Keratinocyte (primary cell): ENCODE measurements at regions not wholly inside any gene's neighbourhood (a gene's known extent, or its start where the extent isn't known, plus 50 kb on each side); places are given as distances from the start of the nearest gene placed in this dataset.

Experiments
- DNase-seq: peaks from one replicate; pipeline ENCODE4 v3.0.0-alpha.2; 2011; ENCODE audit warnings: low read depth, missing footprints, low spot score
- FAIRE-seq: peaks from 2 replicates; lab custom pipeline; 2011; peaks lifted over from hg19 to GRCh38; lab: Jason Lieb, UNC
- H2AFZ ChIP-seq: 2 replicates; pipeline ENCODE4 v1.6.0; 2012; ENCODE audit warnings: low read length, control low read depth, inconsistent platforms; ENCODE audit not compliant: control insufficient read depth
- H3K27ac ChIP-seq: 2 replicates; pipeline ENCODE4 v1.5.1; 2011; ENCODE audit warnings: low read length; ENCODE audit not compliant: control insufficient read depth, insufficient read depth
- H3K27me3 ChIP-seq: 3 replicates; pipeline ENCODE4 v1.6.0; 2011; ENCODE audit warnings: low read length; ENCODE audit not compliant: control insufficient read depth, insufficient read depth; ENCODE audit errors: extremely low read depth
- H3K36me3 ChIP-seq, 2 experiments: 2 replicates in 1 of 2; 3 replicates in 1 of 2; pipeline ENCODE4 v1.5.1; 2011; ENCODE audit warnings: low read length in 2 of 2, mild to moderate bottlenecking in 1 of 2; ENCODE audit not compliant: control insufficient read depth in 2 of 2, insufficient read depth in 2 of 2; ENCODE audit errors: extremely low read depth in 1 of 2
- H3K4me1 ChIP-seq: 3 replicates; pipeline ENCODE4 v1.5.1; 2011; ENCODE audit warnings: low read length; ENCODE audit not compliant: control insufficient read depth, insufficient read depth; ENCODE audit errors: extremely low read depth
- H3K4me2 ChIP-seq: 3 replicates; pipeline ENCODE4 v1.6.0; 2011; ENCODE audit warnings: low read depth, low read length; ENCODE audit not compliant: control insufficient read depth, insufficient read depth; ENCODE audit errors: extremely low read depth
- H3K4me3 ChIP-seq, 3 experiments: fragments of 200-600 bp in 1 of 3; sonication (generic) in 1 of 3; 2 replicates in 2 of 3; 3 replicates in 1 of 3; pipeline ENCODE4 v1.5.1; 2011 to 2016; ENCODE audit warnings: low read length in 3 of 3, mild to moderate bottlenecking in 3 of 3, control low read depth in 2 of 3, inconsistent platforms in 1 of 3, low read depth in 1 of 3, mixed read lengths in 1 of 3, mixed run types in 1 of 3, moderate library complexity in 1 of 3; ENCODE audit not compliant: control insufficient read depth in 2 of 3, insufficient read depth in 2 of 3; ENCODE audit errors: extremely low read depth in 1 of 3
- H3K79me2 ChIP-seq: 2 replicates; pipeline ENCODE4 v1.6.0; 2012; ENCODE audit warnings: low read length; ENCODE audit not compliant: control insufficient read depth, insufficient read depth
- H3K9ac ChIP-seq: 3 replicates; pipeline ENCODE4 v1.6.0; 2011; ENCODE audit warnings: low read length; ENCODE audit not compliant: control insufficient read depth, insufficient read depth; ENCODE audit errors: extremely low read depth
- H3K9me1 ChIP-seq: 3 replicates; pipeline ENCODE4 v1.6.0; 2011; ENCODE audit warnings: low read length; ENCODE audit not compliant: control insufficient read depth, insufficient read depth; ENCODE audit errors: extremely low read depth
- H3K9me3 ChIP-seq: 2 replicates; pipeline ENCODE4 v1.5.1; 2012; ENCODE audit warnings: low read depth, low read length; ENCODE audit not compliant: control insufficient read depth
- H4K20me1 ChIP-seq: 3 replicates; pipeline ENCODE4 v1.6.0; 2011; ENCODE audit warnings: low read length; ENCODE audit not compliant: control insufficient read depth, insufficient read depth; ENCODE audit errors: extremely low read depth
- EZH2 ChIP-seq: IDR thresholded peaks from one replicate; pipeline ENCODE4 v1.6.1; 2012; ENCODE audit warnings: inconsistent platforms, mild to moderate bottlenecking, low read length, moderate library complexity
- dilution Hi-C: fragments of 300-500 bp; cut with MboI; formaldehyde crosslinking; loops from one replicate; pipeline ENCODE4 v1.7.0; 2020; ENCODE audit warnings: low sequenced_read_pairs; ENCODE audit not compliant: extremely low pct_ligation_motif_present
- TF ChIP-seq, protein P1 (sequence below), 3 experiments: IDR thresholded peaks in 1 of 3; conservative IDR thresholded peaks in 1 of 3; optimal IDR thresholded peaks in 1 of 3; 2 replicates in 2 of 3; 3 replicates in 1 of 3; pipeline versions ENCODE3 to v1.5.1; 2011; ENCODE audit warnings: low read length in 3 of 3, mild to moderate bottlenecking in 3 of 3, moderate library complexity in 2 of 3, control low read depth in 1 of 3, inconsistent platforms in 1 of 3; ENCODE audit not compliant: insufficient read depth in 2 of 3; ENCODE audit errors: extremely low read depth in 1 of 3

DNA sequence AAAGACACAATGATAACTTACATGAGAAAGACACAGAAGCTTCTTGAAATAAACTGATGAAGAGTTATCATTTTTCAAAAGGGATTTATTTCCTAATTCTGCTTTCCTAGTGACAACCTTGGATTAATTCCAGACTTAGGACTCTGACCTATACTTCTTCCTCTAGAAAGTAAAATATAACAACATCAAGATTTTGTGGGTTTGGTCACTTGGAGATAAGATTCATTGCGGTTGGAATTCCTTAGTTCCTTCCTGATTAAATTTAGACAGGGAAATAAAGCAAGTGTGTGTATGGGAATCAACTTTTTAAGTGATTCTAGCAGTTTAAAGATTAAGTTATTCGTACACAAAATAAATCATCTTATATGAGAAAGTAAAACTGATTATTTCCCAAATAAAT, 208.4 kb upstream of the CCDC150 start:
- DNase-seq, result no peak
- no peak for FAIRE-seq
- no peaks in the 10 kb centered on the region for H4K20me1 ChIP-seq
- H3K79me2 ChIP-seq, result no peaks in the 10 kb centered on the region
- no peaks in the 10 kb centered on the region for H3K27me3 ChIP-seq
- no peaks in the 10 kb centered on the region for H3K9me3 ChIP-seq
- TF ChIP-seq EZH2, result no peak
- TF ChIP-seq, protein P1, sequence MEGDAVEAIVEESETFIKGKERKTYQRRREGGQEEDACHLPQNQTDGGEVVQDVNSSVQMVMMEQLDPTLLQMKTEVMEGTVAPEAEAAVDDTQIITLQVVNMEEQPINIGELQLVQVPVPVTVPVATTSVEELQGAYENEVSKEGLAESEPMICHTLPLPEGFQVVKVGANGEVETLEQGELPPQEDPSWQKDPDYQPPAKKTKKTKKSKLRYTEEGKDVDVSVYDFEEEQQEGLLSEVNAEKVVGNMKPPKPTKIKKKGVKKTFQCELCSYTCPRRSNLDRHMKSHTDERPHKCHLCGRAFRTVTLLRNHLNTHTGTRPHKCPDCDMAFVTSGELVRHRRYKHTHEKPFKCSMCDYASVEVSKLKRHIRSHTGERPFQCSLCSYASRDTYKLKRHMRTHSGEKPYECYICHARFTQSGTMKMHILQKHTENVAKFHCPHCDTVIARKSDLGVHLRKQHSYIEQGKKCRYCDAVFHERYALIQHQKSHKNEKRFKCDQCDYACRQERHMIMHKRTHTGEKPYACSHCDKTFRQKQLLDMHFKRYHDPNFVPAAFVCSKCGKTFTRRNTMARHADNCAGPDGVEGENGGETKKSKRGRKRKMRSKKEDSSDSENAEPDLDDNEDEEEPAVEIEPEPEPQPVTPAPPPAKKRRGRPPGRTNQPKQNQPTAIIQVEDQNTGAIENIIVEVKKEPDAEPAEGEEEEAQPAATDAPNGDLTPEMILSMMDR (optimal IDR thresholded peaks at IDR 0.05 in 1 of 3, IDR thresholded peaks at IDR 0.05 in 1 of 3, conservative IDR thresholded peaks at IDR 0.05 in 1 of 3; ENCODE audit: extremely low read depth in 1 of 3, insufficient read depth in 2 of 3, low read length in 3 of 3), result no peak
- H3K4me2 ChIP-seq, result no peak overlapping the region
- H3K4me3 ChIP-seq, result no peak overlapping the region
- H3K4me1 ChIP-seq, result no peaks in the 10 kb centered on the region
- dilution Hi-C loops, result no loop called here
- H3K36me3 ChIP-seq, result no peaks in the 10 kb centered on the region
- no peak overlapping the region for H3K27ac ChIP-seq
- no peak overlapping the region for H2AFZ ChIP-seq
- H3K9ac ChIP-seq, result no peak overlapping the region
- H3K9me1 ChIP-seq, result no peaks in the 10 kb centered on the region

DNA sequence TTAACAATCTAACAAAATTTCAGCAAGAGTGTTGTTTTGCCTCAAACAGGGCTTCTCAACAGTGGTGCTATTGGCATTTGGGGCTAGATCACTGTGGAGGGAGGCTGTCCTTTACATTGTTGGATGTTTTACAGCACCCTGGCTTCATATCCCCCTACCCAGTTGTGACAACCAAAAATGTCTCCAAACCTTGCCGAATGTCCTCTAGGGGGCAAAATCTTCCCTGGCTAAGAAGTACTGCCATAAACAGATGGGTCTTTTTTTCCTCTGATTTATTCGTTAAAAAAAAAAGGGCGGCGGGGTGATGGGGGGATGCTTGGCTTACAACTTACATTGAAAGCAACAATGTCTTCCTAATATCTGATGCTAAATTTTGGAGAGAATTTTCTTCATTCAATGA, 207.6 kb upstream of the CCDC150 start:
- Histone ChIP-seq H3K4me2 (no peak overlapping the region), H3K36me3 (no peaks in the 10 kb centered on the region), H2AFZ (no peak overlapping the region), H3K27me3 (no peaks in the 10 kb centered on the region), H3K27ac (no peak overlapping the region), H3K9me1 (no peaks in the 10 kb centered on the region), H3K79me2 (no peaks in the 10 kb centered on the region), H3K4me1 (no peaks in the 10 kb centered on the region), H3K9ac (no peak overlapping the region), H4K20me1 (no peaks in the 10 kb centered on the region), H3K4me3 (no peak overlapping the region), H3K9me3 (no peaks in the 10 kb centered on the region)
- dilution Hi-C loops, result no loop called here
- TF ChIP-seq, protein P1 (optimal IDR thresholded peaks at IDR 0.05 in 1 of 3, IDR thresholded peaks at IDR 0.05 in 1 of 3, conservative IDR thresholded peaks at IDR 0.05 in 1 of 3; ENCODE audit: extremely low read depth in 1 of 3, insufficient read depth in 2 of 3, low read length in 3 of 3), result peak; percentile 21 to 36 (median 34)
- TF ChIP-seq EZH2, result no peak
- no peak for DNase-seq
- FAIRE-seq, result no peak
